ENCODE measurements at regions not wholly inside any gene's neighbourhood (a gene's known extent, or its start where the extent isn't known, plus 50 kb on each side); places are given as distances from the start of the nearest gene placed in this dataset.

DNA sequence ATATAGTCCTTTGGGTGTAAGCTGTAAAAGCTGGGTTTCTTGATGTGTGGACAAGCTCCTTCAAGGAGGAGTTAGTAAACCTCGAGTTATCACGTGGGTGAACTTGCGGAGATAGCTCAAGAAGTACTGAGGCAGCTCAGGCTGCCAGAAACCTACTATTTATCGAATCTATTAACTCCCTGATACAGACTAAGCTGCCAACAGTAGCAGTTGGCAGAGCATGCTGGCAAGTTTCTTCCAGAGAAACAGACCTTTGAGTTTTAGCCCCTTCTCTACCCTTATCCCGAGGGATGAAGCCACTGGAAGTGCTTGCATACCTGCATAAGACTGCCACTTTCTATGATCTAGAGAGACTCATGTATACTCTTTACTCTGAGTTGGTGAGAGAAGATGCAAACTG is 624.5 kb upstream of the USP24 start:
- no peak for DNase-seq

DNA sequence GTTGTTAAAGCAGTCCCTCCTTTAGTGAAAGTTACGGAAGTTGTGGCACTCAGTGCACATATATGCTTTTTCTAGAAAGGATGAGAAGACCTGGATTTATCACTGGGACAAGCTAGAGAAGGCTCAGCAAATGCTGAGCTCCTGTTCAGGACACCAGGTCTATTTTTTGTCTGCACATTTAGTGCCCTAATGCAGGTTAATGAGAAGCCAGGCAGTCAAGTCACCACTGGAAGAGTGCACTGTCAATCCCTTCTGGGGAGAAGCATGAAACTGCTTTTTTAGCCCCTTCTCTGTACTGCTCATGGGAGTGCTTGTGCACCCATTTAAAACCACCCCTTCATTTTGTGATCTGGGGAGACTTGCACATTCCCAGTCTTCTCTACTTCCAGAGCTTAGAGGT is 624.1 kb upstream of the USP24 start:
- DNase-seq = no peak

DNA sequence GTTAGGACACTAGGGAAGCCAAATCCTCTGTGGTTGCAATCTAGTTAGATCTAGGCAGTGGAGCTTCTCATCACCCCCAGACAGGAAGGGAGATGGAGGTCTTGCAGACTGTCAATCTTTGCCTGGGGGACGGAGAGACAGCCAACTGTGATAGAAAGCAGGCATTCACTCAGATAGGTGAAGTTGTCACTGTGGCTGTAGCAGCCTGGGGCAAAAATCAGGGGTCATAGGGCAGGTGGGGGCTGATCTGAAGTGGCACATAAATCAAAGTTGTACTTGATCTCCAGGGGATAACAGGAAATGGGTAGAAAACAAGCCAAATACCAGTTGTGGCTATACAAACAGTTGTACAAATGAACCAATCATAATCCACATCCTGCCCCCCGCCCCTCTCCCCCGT is 620.9 kb upstream of the USP24 start:
- no peak for DNase-seq

DNA sequence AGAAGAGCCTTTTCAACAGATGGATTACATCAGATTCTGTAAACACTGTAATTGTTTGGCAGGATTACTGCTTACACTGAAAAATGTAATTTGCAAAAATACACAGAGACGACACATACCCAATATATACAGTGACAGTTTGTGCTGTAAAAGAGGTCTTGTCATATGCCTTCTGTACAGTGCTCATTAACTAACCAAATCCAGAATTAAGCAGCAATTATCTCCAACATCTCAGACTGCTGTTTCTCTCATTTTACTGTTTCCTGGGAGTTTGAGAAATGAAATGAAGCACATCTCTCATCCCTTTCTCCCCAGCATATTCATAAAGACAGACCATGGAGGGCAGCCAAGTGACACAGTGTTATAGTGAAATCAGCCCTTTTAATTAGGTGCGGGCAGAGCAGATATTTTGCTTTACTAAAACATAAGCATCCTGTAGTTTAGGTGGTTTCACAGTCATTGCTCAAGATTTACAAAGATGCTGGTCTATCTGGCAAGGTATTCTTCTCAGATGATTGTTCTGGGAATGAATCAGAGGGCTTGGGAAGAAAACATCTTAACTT is 618.4 kb upstream of the USP24 start:
- DNase-seq = no peak

DNA sequence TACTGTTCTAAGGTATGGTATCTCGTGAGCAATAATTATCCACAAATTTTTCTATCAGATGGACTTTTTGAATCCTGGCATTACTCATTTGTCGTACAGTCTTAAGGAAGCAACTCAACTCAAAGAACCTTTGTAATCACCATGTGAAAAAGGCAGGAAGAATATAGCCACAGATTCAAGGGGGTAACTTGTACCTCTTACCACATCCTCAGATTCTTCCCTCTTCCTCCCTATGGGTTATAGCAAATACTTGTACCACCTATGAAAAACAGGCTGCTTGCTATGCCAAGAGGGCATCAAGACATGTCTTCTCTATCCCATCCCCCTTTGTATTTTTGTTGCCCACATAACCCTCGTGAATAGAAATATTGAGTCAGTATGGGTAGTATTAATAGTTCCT is 616.6 kb upstream of the USP24 start:
- no peak for DNase-seq

DNA sequence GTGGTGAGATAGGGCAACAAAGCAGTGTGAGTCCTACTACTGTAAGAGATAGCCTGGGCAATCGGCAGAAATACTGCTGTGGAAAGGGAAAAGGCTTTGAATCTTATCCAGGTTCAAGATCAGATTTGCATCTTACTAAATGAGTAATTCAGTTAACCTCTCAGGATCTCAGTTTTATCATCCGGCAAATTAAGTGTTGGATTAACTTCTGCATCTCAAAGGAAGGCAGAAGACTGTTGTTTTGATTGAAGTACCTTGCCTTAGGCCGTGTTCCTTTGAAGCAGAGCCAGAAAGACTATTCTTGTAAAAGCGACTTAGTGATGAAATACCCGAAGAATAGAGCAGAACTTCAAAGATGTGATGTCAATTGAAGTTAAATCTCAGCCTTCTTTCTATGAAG is 612.9 kb upstream of the USP24 start:
- no peak for DNase-seq

DNA sequence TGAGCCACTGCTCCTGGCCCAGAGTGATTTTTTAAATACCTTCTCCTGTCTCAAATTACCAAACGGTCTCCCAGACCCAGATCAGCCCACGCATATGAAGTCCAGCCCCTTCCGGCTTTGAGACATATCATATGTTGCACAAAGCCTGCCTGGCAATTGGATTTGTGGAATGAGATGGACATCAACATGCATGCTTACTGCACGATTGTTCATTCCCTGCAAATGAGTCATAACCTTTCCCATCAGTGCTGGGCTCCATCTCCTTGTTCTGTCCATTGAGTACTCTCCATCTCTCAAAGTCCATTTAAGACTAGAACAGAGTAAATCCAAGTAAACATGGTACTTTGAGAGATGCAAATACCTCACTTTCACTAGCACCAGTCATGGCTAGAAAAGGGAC is 612.2 kb upstream of the USP24 start:
- DNase-seq = no peak

DNA sequence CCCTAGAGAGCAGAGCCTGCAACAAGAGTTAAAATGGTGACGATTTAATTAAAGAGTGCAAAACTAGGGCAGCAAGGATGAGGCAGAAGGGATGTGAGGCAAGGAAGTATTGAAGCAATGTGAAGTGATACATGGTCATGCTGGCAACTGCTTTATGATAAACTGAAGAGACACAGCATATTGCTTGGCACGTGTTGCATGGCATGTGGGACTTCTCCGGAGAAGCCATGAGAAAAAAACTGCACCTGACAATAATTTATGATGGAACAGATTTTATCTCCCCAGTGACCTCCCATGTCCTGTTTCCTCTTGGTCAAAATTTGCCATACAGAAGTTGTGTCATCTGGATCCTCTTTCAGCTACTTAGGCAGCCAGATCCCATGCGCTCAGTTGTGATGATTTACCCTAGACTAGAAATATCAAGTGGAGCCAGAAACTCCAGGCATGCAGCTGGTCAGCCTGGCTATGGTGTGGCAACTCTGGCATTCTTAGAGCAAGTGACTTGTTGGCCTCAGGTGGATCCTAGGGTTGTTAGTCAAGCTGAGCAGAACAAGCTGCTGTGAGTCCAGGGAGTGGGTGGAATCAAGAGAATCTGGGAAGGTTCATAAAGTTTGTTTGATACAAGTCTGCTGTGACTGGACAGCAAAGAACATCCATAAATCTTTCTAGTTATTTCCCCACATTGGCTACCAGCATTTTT is 611.4 kb upstream of the USP24 start:
- DNase-seq = no peak

DNA sequence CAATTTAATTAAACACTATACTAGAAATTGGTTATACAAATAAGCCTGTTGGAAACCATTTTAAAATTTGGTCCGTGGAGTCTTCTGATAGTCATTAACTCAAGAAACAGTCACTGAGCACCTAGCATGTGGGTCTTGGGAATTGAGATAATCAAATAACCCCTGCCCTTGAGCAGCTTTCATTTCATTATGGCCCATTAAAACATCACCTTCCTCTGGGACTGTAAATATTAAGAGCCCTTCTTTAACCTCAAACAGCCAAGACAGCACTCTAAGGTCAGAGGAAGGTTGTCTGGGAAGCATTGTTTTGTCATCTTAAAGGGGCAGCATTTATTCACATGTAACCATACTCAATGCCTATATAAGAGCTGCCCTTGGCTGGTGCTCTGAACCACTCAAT is 610.3 kb upstream of the USP24 start:
- DNase-seq = no peak

DNA sequence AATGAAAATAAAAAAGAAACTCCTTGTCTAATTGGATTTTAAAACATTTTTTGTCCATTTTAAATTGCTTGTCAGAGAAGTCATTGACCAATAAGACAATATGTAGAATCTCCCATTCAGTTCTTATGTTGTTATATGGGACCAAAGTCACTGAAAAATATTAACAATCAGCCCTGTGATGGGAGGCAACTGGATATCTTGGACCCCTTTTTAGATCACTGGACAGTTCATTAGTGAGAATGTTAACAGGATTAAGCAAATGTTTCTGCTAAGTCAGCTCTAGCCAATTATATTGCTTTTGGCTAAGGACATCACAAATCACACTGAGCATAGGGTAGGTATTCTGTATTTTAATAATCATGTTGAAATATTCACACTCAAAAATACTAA is 609.1 kb upstream of the USP24 start:
- no peak for DNase-seq

DNA sequence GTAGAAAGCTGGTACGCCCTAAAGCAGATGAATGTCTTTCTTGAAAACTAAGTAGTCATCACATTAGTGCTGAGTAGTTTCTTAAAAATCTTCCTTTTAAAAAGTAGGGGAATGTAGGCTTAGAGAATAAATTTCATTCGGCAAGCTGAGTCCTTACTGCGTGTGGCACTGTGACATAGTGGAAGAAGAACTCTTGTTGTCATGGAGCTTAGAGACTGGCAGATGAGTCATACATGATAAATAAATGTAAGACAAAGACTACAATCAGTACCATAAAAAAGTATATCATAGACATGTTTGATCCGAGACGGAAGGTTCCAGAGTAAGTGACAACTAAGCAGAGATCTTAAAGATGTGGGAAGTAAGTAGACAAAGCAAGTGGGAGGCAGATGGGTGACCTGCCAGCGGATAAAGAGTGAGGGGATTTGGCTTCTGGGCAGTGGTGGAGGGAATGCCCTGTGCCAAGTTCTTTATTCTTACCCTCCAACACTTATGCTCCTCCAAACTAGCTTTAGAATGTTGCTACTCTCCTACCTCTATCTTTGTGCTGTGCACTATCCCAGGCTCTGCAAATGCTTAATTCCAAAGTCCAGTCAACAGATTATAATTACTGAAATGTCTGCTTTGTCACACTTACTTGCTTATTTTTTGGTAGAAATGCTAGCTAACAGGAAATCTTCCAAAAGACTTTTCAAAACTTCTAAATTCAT is 608.5 kb upstream of the USP24 start:
- no peak for DNase-seq

DNA sequence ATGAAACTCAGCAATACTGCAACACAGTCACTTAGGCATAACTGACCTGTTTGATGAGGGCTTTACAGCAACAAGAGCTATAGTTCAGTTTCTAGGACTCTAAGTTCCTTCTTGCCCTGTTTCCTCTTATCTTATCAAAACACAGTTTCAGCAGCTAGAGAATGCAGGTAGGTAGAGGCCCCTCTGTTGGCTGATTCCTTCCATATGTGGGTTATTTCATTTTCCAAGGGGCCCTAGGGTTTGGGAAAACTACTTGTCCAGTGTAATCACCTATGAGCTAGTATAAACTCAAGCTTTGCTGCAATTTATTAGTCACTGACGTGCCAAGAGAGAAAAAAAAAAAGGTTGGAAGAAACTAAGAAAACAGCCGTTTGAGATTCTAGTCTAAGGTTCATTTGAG is 607.7 kb upstream of the USP24 start:
- no peak for DNase-seq

DNA sequence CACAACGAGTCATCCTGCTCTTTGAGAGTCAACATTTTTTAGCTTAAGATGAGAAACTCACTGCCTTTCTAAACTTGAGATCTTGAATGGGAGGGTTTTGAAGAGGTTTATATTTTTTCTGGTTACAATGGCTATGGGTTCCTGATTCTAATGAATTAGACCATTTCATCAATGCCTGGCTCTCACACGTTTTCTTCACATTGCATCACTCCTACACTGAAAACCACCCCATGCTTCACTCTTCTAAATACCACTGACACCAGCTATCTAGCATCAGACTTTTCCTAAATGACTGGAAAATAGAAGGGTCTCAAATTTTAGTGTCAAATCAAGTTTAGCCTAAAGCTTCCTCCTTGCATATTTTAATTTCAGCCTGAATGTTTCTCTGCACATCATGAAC is 606.1 kb upstream of the USP24 start:
- DNase-seq = no peak

DNA sequence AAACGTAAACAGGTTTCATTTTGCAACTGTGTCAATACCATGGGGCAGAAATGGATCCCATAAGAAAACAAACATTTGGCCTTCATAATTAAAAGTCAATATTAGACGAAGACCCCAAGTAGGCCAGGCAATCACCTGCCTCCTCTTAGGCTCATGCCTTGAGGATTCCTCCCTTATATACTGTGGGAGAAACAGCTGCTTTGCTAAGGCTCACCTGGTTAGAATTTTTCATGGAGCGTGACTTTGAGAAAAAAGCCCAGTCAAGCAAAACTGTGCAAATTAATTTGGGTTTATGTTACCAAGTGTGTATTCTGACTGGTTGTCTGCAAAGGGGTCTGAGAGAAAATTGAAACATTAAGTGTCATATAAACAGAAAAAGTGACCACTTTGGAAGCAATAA is 605.3 kb upstream of the USP24 start:
- no peak for DNase-seq

DNA sequence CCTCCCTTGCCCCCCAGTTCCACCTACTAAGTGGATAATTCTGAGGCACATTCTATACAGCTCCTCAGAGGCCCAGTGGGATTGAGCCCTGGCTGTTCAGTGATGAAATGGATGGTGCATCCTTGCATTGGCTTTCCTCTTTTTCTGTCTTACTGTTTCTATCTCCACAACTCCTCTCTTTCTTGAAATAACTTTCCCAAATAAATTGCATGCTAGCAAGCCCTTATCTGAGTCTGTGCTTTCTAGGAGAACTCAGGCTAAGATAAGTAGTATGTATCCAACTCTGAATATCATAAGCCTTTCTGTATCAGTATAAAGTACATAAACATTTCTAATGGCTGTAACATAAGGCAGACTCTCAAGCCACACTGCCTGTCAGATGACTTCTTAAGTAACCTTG is 603.8 kb upstream of the USP24 start:
- no peak for DNase-seq

DNA sequence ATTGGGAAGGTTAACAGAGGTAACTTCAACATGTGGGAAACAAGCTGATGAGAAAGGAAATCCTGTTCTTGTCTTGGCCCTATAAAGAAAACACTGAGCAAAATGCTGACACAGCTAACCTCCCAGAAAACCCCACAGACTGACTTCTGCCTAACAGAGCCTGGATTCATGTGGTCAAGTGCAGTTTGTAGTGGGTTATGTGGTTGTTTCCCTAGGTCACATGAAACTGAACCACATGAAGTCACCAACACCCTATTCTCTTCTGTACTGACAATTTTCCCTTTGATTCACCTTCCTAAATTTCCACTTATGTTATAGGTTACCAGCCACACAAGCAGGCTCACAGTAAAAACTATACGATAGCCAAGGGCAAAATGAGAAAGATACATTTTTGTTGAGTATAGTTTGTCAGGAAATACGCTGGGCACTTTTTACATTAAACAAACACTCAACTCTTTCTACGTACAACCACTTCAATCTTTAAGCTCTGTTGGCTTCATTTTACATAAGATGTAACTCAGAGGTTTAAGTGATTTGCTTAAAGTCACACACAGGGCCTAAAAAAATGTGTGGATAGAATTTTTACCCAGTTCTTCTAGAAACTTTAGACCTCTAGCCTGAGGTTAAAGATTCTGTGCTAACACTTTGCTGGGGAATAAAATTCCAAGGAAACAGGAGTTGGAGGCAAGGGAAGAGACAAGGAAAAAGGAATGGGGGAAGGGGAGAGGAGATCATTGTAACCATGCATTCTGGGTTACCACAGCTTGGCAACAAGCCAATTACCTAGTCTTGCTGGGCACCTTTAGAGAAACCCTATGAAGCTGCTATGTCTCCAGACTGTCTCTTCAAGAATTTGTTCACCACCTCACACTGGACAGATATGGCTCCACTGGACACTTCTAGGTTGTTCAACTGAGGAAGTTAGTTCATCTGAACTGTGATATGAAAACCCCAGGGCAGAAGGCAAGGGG is 601.6 kb upstream of the USP24 start:
- DNase-seq = no peak

DNA sequence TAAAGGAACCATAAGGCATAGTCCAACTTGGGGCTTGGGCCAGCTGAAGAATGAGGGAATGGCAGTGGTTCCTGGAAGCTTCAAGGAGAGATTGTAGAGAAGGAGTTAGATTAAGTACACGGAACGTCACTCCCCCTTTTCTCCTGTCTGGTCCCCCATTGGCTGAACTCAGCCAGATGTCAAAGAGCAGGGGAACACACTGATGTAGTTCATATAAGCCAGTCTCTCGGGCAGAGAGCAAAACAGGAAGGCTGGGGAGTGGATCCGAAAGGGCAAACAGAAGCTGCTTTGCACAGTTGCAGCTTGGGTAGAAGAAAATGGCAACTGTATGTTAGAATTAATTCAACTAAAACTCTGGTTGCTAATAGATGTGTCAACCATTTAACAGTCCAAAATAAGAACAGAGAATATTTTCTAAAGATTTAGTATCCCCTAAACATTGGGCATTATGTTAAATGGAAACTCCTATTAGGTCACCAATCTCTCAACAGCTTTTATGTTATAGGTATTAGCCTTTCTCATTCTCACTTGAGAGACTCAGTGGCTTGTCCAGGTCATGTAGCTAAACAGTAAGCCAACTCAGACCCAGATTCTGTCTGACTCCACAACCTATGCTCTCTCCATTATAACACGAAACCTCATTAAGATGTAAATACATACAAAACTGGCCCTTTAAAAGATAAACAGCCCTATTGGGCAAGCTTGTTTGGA is 600.7 kb upstream of the USP24 start:
- no peak for DNase-seq

DNA sequence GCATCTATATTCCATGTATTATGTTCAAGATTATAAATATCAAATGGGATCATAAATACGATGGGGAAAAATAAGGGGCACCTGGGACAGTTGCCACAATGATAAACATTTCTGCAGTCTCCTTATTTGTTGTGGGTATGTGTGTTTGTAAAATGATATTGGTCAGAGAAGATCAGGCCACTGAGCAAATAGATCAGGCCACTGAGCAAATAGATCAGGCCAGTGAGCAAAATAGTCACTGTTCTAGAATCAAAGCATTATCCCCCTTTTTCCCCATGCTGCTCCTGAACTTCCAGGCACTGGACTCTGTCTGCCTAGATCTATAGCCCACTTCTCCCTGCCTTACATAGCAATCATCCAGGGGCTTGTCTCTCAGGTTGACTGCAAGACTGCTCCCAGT is 599.8 kb upstream of the USP24 start:
- no peak for DNase-seq

DNA sequence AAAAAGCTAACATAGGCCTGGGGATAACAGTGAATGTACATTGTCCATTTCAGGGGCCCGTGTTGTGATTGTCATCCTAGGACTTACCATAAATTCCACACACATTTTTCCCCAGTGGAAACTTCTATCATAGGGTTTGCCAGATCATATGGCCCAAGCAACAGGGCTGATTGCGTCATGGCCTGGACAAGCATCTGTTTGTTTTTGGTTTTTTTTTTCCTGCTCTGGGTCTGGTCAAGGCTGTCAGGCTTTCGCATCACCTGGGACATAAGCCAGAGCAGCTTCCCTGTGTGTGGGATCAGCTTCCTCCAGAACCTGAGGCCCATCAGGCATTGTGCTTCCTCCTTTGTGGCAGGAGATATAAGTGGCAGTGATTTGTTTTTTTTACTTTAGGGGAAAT is 598.5 kb upstream of the USP24 start:
- DNase-seq = no peak

DNA sequence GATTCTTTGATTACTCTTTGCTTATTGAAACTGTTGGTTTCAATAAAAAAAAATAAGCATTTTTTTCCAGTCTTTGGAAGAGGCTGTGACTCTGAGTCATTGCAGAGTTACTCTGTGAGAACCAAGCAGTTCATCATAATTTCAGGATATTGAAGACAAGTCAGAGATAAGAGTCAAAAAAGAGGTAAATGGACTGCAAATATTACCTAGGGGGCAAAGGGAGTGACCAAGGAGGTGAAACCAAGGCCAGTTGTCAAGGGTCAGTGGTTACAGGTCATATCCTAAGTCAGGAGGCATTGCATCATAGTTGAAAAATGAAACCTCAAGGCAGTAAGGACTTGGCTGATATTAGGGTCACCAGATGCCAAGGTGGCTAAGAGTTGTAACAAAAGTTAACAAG is 597.1 kb upstream of the USP24 start:
- no peak for DNase-seq

DNA sequence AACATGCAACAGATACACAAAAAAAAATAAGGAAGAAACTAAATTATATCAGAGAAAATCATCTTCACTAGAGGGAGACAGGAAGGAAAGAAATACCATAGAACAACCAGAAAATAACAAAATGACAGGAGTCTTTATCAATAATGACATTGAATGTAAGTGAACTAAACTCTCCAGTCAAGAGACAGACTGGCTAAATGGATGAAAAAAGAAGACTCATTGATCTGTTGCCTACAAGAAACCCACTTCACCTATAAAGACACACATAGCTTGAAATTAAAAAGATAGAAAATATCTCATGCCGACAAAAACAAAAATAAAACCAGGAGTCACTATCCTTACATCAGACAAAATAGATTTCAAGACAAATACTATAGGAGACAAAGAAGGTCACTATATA is 593.1 kb upstream of the USP24 start:
- no peak for DNase-seq

DNA sequence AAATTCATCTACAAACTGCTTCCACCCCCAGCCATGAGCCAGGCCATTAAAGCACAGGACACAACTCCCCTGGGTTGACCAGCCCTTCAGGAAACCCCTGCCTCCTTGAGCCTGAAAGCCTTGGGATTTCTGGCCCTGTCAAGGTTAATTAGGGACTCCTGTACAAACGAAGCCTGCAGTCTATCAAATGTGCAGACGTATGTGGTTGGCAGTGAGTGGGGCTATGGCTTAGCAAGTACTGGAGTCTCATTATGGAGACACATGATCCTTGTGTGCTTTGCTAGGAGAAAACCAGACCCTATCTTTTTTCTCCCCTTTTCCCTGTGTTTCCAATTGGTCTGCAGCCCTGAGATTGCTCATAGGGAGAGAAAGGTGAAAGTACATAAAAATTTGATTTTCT is 588.3 kb upstream of the USP24 start:
- DNase-seq = no peak

DNA sequence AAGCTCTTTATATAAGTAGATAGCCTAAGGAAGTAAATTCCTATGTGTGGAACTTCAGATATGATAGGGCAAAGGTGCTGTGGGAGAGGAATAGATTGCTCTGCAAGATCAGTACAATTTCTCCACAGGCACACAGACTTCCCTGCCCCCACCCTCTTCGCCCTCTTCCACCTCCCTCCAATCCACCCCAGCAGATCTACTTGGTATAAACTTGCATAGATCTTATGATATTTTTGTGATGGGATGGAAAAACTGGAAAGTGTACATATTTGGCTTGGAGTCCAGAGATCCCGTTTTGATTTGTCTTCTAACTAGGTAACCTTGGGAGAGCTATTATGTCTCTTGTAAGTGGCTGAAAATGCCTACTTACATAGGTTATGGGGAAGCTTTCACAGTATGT is 586.3 kb upstream of the USP24 start:
- DNase-seq = no peak

All from activated CD4-positive, alpha-beta T cell treated with anti-CD3 and anti-CD28 coated beads, Interleukin-2, amount 50 U/mL, for 4 hours (primary cell).